H1 (cell line): ENCODE measurements at regions not wholly inside any gene's neighbourhood (a gene's known extent, or its start where the extent isn't known, plus 50 kb on each side); places are given as distances from the start of the nearest gene placed in this dataset.

ENCODE experiments used
- BCL11A ChIP-seq, 2 experiments: IDR thresholded peaks; one replicate each; pipeline ENCODE4 v1.6.1; 2011; ENCODE audit warnings: low read depth in 2 of 2, low read length in 2 of 2, mild to moderate bottlenecking in 2 of 2
- CHD1 ChIP-seq: IDR thresholded peaks from 2 replicates; pipeline ENCODE4 v1.6.1; 2012; ENCODE audit warnings: low read depth, low read length, improper control_type of control experiment
- CTCF ChIP-seq, 3 experiments: IDR thresholded peaks; 1 replicate in 2 of 3; 2 replicates in 1 of 3; pipeline versions ENCODE4 v1.5.1 to v1.6.1; 2011; ENCODE audit warnings: low read length in 3 of 3, mild to moderate bottlenecking in 3 of 3, inconsistent platforms in 2 of 3, low read depth in 1 of 3, moderate library complexity in 1 of 3; ENCODE audit not compliant: insufficient read depth in 1 of 3; ENCODE audit errors: control extremely low read depth in 1 of 3
- EZH2 ChIP-seq: fragments of 200-600 bp; sonication (generic); IDR thresholded peaks from 2 replicates; pipeline ENCODE4 v1.7.1; 2012; ENCODE audit warnings: low read depth, mild to moderate bottlenecking, moderate library complexity, low read length, inconsistent platforms; ENCODE audit not compliant: severe bottlenecking
- HDAC6 ChIP-seq: IDR thresholded peaks from one replicate; pipeline ENCODE4 v1.7.1; 2012; ENCODE audit warnings: low read depth, mild to moderate bottlenecking, inconsistent platforms, low read length, moderate library complexity
- POLR2A ChIP-seq, 2 experiments: IDR thresholded peaks; 1 replicate in 1 of 2; 2 replicates in 1 of 2; pipeline ENCODE4 v1.6.1; 2011; ENCODE audit warnings: low read depth in 2 of 2, low read length in 2 of 2, mild to moderate bottlenecking in 2 of 2; ENCODE audit errors: control extremely low read depth in 1 of 2
- YY1 ChIP-seq: IDR thresholded peaks from 2 replicates; pipeline ENCODE4 v1.6.1; 2011; ENCODE audit warnings: low read depth, mild to moderate bottlenecking, low read length

- TF ChIP-seq POLR2A (IDR thresholded peaks at IDR 0.05; ENCODE audit: control extremely low read depth in 1 of 2, low read depth in 2 of 2, low read length in 2 of 2), result no peak
- TF ChIP-seq EZH2, result no peak
- no peak for TF ChIP-seq CTCF (IDR thresholded peaks at IDR 0.05; ENCODE audit: control extremely low read depth in 1 of 3, insufficient read depth in 1 of 3, low read depth in 1 of 3, low read length in 3 of 3)
- no peak for TF ChIP-seq CHD1
- no peak for TF ChIP-seq BCL11A (IDR thresholded peaks at IDR 0.05; ENCODE audit: low read depth in 2 of 2, low read length in 2 of 2)
- TF ChIP-seq HDAC6, result no peak
- TF ChIP-seq YY1, result no peak
Observed at GRCh38 chr6:113439866-113440265, 417.3 kb upstream of the MARCKS start.
